ENCODE measurements at regions not wholly inside any gene's neighbourhood (a gene's known extent, or its start where the extent isn't known, plus 50 kb on each side); places are given as distances from the start of the nearest gene placed in this dataset.

GRCh38 chr20:10902174-10902573 is 228.4 kb upstream of the JAG1 start:
- TF ChIP-seq CTCF (IDR thresholded peaks at IDR 0.05), result no peak
- no peak for TF ChIP-seq POLR2A (IDR thresholded peaks at IDR 0.05)
- H3K27ac ChIP-seq, result peak overlapping the region in 1 of 4 donors; percentile 18
- no peaks in the 10 kb centered on the region for H3K36me3 ChIP-seq
- no peaks in the 10 kb centered on the region for H3K9me3 ChIP-seq
- DNase-seq, result no peak
- no peaks in the 10 kb centered on the region for H3K27me3 ChIP-seq
- no peaks in the 10 kb centered on the region for H3K4me1 ChIP-seq
- no peak overlapping the region for H3K4me3 ChIP-seq

GRCh38 chr20:10902576-10903282 is 228.9 kb upstream of the JAG1 start:
- TF ChIP-seq CTCF (IDR thresholded peaks at IDR 0.05) (no peak), POLR2A (IDR thresholded peaks at IDR 0.05) (no peak)
- peak overlapping the region in 1 of 4 donors; percentile 18 for H3K27ac ChIP-seq
- H3K27me3 ChIP-seq, result no peaks in the 10 kb centered on the region
- no peaks in the 10 kb centered on the region for H3K4me1 ChIP-seq
- DNase-seq, result no peak
- H3K36me3 ChIP-seq, result no peaks in the 10 kb centered on the region
- H3K9me3 ChIP-seq, result no peaks in the 10 kb centered on the region
- no peak overlapping the region for H3K4me3 ChIP-seq

- DNase-seq, result no peak
- H3K27me3 ChIP-seq, result no peaks in the 10 kb centered on the region
- no peaks in the 10 kb centered on the region for H3K9me3 ChIP-seq
- H3K27ac ChIP-seq, result no peak overlapping the region
- H3K4me1 ChIP-seq, result no peaks in the 10 kb centered on the region
- H3K36me3 ChIP-seq, result no peaks in the 10 kb centered on the region
- TF ChIP-seq CTCF (IDR thresholded peaks at IDR 0.05) (no peak), POLR2A (IDR thresholded peaks at IDR 0.05) (no peak)
- no peak overlapping the region for H3K4me3 ChIP-seq
Measured at GRCh38 chr20:10906834-10907233, 233.0 kb upstream of the JAG1 start.

GRCh38 chr20:10909803-10910202 is 236.0 kb upstream of the JAG1 start:
- Histone ChIP-seq H3K4me1 (no peaks in the 10 kb centered on the region), H3K9me3 (no peaks in the 10 kb centered on the region), H3K27me3 (no peaks in the 10 kb centered on the region), H3K36me3 (no peaks in the 10 kb centered on the region), H3K4me3 (no peak overlapping the region), H3K27ac (no peak overlapping the region)
- no peak for DNase-seq
- TF ChIP-seq POLR2A (IDR thresholded peaks at IDR 0.05), result no peak
- no peak for TF ChIP-seq CTCF (IDR thresholded peaks at IDR 0.05)

- H3K4me1 ChIP-seq, result no peaks in the 10 kb centered on the region
- no peak for DNase-seq
- no peaks in the 10 kb centered on the region for H3K36me3 ChIP-seq
- no peak overlapping the region for H3K4me3 ChIP-seq
- TF ChIP-seq POLR2A (IDR thresholded peaks at IDR 0.05) (no peak), CTCF (IDR thresholded peaks at IDR 0.05) (no peak)
- no peak overlapping the region for H3K27ac ChIP-seq
- H3K9me3 ChIP-seq, result no peaks in the 10 kb centered on the region
- H3K27me3 ChIP-seq, result no peaks in the 10 kb centered on the region
Measured at GRCh38 chr20:10910535-10911178, 236.9 kb upstream of the JAG1 start.

All from Peyer's patch (tissue), 4 donors.